AG09309 (cell line): ENCODE measurements at regions not wholly inside any gene's neighbourhood (a gene's known extent, or its start where the extent isn't known, plus 50 kb on each side); places are given as distances from the start of the nearest gene placed in this dataset.
"Not testable (repeated sequence)": the region's sequence is repeated elsewhere in the genome, so short reads cannot be mapped to it uniquely, and the experiment has no call there.

ENCODE experiments used
- DNase-seq: peaks from one replicate; pipeline ENCODE4 v3.0.0-alpha.2; 2010; ENCODE audit warnings: low read depth
- H3K4me3 ChIP-seq: 2 replicates; pipeline ENCODE4 v1.5.1; 2011; ENCODE audit warnings: mild to moderate bottlenecking, low read depth, low read length, moderate library complexity; ENCODE audit not compliant: control insufficient read depth

DNA sequence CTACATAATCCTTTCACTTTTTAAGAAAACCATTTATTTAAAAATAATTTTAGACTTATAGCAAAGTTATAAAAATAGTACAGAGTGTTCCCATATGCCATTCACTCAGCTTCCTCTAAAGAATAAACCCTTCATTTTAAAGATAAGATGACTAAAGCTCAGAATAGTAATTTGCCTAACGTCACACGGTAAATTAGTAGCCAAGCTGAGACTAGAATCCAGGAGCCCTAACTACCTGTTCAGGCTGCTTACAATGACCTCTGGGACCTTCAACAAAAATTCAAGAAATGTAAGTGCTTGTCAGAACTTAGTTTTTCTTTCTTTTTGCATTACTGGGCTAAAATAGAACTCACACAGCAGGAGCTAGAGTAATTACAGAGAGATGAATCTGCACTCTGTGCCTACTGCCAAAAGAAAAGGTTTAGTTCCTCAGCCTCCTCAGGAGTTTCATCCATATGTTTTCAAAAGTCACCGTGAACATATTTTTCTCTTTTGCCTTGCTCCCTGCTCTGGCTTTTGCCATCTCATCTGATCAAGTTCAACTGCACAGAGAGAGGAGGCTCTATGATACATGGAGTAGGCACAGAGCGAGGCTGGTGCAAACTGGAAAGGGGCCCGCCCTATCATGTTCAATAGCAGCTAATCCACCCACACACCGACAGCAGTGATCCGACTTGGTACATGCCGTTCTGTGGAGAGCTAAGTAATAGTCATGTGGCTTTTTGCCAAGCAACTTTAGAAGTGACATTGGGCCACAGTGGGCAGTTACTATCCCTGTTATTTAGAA is 112.7 kb upstream of the SEC22B start:
- DNase-seq, H3K4me3 ChIP-seq: not testable (repeated sequence)

DNA sequence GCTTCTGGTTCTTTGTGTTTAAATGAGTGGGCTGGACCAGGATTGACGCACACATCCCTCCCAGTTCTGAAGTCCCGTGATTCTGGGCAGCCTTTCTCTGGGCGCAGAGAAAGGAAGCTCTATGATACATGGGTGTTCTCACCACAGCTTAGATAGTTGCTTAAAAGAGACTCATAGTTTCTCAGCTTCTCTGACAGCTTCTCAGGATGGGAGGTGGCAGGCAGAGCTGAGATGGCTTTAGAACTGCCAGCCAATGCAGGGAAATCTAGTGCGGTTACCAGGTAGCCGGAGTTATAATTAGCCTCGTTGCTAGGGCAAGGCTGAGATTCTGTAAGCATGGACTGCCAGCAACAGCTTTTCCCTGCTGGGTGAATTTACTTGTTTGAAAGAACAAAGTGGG is 111.8 kb upstream of the SEC22B start:
- not testable (repeated sequence) for DNase-seq, H3K4me3 ChIP-seq

DNA sequence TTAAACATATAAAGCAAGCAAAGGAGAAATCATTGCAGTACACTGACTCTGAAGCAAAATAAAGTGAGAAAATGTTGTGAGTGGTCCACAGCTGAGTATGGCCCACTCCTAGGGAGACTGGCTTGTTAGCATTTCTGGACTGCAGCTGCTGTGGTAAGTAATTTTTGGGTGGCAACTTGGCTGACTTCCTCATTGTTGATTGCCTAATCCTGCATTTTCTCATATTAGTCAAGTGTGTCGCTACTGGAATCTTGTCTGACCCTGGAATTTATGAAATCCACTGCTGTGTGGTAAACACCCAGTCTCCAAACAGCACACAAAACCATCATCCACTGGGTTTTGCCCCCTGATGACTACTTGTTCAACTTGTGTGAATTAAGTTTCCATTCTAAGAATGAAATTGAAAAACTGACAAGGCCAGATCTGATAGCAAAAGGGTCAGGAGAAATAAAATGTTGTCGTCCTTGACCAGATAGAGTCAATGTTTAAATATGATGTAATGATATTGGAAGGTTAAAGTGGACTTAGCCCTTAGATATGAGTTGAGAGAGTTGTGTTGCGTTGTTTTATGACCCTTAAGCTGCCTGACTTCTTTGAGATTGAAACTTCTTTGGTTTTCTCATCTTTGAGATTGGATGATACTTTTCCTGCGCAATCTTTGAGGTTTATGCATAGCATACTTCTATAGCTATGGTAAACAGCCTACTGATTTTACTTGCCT is 106.6 kb upstream of the SEC22B start:
- DNase-seq = not testable (repeated sequence)

DNA sequence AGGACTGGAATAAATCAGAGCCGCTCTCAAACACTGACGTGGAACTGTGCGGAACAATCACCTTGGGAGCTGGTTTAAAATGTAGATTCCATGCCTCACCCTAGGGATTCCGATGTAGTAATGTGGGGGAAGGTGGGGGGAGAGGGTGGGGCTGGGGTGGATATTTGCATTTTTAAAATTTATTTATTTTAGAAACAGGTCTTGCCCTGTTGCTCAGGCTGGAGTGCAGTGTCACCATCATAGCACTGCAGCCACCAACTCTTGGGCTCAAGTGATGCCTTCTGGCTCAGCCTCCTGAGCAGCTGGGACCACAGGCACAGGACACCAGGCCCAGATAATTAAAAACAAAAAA is 101.9 kb upstream of the SEC22B start:
- DNase-seq, H3K4me3 ChIP-seq: not testable (repeated sequence)

More for the DNA sequence above, 106.6 kb upstream of the SEC22B start:
- not testable (repeated sequence) for H3K4me3 ChIP-seq

DNA sequence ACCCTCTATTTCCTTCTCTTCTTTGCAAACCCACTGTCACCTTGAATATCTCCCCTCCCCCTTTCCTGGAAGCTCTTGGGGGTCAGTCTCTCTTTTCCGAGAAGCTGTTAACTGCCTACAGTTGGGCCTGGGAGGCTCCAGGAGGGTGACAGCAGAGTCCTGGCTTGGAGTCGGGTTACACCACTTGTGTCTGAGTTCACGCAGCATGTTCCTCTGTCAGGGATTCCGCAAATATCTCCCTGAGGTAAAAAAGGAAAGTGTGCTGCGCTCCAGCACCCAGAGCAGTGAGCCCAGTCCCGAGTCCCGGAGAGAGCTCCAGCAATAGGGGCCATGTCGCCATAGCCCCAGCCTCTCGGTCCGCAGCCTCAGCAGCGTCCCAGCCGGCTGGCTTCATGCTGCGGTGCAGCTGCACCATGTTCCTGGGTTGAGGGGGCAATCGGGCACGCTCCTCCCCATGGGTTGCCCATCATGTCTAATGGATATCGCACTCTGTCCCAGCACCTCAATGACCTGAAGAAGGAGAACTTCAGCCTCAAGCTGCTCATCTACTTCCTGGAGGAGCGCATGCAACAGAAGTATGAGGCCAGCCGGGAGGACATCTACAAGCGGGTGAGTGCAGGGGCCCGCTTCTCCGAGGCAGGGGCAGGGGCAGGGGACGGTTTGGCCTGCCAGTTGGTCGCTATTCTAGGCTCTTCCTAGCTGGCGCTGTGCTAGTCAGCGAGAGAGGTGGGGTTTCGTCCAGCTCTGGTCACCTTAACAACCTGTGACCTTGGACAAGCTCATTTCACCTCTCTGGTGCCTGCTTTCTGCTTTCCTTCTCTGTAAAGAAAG is 101.3 kb upstream of the SEC22B start:
- not testable (repeated sequence) for DNase-seq, H3K4me3 ChIP-seq

DNA sequence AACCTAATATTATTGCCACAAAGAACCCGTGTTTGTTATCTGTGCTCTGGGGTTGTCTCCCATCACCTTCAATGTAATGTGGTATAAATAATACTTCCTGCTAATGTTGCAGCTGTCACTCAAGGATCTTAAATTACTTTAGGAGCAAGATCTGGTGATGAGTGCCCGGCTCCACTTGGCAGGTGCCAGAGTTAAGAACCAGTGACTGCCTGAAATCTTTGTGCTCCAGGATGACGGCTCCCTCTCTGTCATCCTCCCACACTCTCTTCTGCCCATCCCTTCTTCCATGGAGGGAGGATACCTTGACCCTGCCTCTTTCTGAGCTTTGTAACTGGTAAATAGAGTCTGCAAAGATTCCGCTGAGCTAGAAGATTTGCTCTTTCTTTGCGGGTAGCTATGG is 100.4 kb upstream of the SEC22B start:
- H3K4me3 ChIP-seq, DNase-seq: not testable (repeated sequence)

DNA sequence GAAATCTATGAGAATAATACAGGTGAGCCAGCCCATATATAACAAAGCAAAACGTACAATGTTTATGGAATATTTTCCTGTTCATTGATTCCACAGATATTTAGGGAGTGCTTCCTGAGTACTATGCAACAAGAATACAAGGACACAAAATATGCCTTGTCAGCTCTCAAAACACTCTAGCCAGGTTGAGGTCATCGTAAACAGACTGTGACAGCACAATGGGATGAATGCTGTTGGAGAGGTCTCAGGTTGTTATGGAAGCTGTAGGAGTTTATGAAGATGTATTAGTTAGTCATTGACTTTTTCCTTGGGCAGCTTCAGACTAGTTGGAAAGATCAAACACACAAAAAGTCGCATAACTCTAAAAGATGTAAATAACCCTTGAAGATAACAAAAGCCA is 98.1 kb upstream of the SEC22B start:
- DNase-seq, H3K4me3 ChIP-seq: not testable (repeated sequence)

DNA sequence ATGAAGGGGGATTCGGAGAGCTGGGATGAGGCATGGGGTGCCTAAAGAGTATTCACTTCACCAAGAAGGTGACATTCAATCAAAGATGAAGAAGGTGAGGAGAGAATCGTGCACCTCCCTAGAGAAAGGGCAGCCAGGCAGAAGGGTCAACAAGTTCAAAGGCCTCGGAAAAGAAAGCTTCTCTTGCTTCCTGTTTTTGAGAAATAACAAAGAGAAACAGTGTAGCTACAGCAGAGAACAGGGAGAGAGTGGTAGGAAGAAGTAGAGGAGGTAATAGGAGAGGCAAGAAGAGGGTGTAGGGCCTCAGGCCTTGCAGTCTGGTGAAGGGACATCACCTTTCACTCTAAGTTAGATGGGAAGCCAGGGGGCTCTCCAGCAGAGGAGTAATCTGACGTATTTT is 97.0 kb upstream of the SEC22B start:
- not testable (repeated sequence) for DNase-seq

DNA sequence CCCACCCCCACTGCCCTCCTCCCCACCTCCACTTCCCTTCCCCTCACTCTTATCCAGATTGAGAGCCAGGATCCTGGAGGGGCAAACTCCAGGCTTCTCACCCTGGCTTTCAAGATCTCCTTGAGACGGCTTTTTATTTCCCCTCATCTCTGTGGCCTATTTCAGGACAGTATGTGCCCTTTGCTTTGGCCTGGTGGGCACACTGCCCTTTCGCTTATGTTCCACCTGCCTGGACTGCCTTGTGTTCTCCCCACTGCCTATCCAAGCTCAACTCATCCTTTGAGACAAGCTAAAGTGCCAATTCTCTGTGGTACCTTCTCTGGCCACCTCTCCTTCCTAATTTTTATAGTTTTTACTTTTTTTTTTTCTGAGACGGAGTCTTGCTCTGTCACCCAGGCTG is 95.9 kb upstream of the SEC22B start:
- not testable (repeated sequence) for H3K4me3 ChIP-seq, DNase-seq

More for the DNA sequence above, 97.0 kb upstream of the SEC22B start:
- not testable (repeated sequence) for H3K4me3 ChIP-seq

DNA sequence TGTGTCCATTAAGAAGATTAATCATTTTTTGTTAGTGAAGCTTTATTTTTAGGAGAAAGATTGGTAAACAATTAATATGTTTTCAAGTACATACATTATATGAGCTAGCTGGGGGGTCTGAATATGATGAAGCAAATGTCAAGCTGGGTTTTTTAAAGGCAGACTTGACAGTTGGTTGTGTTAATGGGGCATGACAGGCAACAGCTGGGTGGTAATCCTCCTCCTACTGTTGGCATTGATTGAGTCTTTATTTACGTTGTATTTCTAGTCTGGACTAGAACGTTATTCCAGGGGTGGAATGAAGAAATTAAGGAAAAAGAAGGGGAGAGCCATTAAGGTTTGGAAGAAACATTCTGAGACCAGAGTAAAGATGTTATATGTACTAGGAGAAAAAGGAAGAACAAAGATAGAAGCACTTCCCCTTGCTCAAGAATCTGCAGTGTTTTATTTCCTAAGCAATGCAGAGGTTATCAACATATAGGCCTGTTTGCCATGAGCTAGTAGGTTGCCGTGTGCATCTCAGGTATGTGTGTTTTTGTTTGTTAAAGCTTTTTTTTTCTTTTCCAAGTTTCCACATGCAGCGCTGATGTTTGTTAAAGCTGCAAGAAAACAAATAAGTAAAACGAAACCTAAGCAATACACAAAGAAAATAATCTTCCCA is 95.4 kb upstream of the SEC22B start:
- not testable (repeated sequence) for H3K4me3 ChIP-seq, DNase-seq

DNA sequence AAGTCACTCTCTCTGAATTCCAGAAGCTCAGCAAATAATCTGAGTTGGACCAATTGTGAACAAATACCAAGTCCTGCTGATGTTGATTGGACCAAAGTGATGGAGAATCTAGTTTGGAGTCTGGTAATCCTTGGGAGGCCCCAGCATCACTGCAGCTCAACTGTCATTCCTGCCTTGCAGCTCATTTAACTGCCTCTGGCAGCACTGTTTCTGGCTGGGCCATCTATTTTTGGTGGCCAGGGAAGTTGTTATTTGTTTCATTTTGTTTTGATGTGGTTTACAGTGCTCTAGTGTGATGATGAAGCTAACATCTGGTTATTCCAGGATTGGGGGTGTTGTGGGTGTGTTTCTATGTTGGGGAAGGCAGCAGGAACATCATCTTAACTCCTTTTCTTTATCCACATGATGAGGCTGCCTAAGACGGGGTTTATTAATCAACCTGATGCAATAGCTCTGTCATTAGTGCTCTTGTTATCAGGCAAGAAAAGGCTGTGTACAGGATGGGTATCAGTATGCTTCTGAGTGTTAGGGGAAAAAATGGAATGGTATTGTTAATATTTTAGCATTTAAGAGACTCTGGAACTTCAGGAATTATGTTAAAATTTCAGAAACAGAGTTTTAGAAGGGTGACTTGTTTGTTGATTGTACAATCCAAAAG is 91.7 kb upstream of the SEC22B start:
- H3K4me3 ChIP-seq, DNase-seq: not testable (repeated sequence)

DNA sequence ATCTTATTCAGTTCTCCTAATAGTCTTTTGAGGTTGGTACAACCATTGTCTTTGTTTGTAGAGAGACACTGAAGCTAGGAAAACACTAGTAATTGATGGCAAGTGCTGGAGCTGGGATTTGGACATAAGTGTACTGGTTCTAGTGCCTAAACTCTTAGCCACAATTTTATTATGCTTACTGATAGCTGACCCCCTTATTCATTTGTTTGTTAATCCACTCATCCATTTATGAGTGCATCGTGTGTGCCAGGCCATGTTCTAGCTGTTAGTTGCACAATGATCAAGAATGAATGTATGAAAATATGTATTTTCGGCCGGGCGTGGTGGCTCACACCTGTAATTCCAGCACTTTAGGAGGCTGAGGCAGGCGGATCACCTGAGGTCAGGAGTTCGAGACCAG is 88.2 kb upstream of the SEC22B start:
- DNase-seq, H3K4me3 ChIP-seq: not testable (repeated sequence)

DNA sequence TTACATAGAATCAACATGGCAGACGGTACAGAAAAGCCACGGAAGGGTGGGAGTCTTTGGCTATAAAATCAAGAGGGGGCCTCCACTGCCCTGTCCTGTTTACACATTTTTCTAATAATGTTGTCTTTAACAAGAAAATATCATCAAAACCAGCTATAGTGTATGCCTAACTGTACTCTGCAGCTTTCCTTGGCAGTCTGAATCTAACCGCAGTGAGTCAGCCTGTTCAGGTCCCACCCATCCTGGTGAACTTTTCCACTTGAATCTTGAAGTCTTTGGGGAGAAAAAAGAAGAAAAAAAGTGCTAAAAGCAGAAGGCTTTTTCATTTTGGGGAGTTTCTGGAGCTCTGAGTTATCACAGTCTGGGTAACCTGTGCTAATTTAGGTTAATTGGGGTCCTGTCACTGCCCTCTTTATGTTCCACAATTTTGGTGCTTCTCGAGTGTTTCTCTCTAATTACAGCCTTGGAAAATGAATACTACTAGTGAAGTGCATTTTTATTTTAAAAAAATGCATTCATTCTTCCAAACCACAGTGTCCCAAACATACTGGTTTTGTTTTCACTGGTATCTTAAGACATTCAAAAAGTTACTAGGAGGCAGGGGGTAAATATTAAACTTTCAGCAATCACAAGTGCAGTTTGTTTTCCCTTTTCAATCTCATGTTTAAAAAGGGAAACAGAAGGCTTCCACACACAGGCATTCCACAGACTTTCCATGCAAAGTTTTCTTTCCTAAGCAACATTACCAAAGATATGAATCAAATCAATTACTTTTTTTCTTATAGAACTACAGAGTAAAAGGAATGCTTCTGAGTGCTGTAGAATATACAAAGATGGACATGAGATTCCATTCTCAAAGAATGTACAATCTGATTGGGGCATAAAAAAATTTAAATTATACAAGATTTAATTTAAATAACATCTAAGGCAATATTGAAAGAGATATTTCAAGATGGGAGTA is 86.8 kb upstream of the SEC22B start:
- not testable (repeated sequence) for DNase-seq, H3K4me3 ChIP-seq

DNA sequence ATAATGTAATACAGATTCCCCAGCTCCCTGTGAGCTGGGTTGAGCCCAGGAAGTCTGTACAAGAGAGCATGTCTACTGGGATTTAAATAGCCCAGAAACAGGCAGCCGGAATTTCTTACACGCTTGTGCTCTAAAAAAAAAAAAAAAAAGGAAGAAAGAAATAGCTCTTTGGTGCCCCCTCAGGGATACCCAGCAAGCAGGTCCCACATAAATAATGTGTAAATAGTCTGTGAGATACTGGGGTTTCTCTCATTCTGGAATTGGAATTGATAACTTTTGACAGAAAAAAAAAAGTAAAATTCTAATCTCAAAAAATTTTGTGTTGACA is 81.4 kb upstream of the SEC22B start:
- H3K4me3 ChIP-seq, DNase-seq: not testable (repeated sequence)

DNA sequence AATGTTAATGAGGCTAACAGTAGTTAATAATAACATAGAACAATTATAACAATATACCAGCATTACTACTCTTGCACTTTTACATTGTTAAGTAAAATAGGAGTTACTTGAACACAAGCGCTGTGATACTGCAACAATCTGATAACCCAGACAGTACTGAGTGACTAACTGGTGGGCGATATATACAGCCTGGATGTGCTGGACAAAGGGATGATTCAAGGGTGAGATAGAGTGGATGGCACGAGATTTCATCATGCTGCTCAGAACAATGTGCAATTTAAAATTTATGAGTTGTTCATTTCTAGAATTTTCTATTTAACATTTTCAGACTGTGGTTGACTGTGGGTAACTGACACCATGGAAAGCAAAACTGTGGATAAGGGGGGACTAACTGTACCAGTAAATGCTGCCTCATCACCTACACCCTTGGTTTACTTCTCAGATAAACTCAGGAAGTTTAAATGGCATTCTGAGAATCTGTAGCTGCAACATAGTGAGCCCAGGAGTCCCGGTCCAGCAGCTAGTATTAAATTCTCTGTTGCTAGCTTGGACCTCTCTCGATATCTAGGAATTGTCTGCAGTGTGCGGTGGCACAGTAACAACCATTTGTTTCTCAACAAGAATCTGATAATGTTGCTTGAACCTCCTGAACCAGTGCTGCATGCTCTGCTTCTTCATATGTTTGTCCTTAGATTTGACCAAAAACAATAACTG is 80.9 kb upstream of the SEC22B start:
- not testable (repeated sequence) for H3K4me3 ChIP-seq, DNase-seq

DNA sequence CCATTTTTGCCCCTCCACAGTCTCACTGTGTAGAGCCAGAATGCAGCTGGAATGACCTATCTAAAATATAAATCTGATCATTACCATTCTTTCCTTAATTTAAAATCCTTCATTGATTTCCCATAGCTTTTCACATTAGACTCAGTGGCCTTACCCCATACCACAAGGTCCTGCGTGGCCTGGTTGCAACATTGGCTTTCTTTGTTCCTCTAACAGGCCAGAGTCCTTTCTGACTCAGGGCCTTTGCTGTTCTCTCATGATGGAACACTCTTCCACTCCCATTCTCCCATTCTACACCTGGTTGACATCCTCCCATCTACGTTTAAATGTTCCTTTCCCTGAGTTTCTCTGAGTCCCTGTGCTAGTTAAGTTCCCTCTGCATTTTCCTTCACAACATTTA is 74.4 kb upstream of the SEC22B start:
- DNase-seq = not testable (repeated sequence)

More for the DNA sequence above, 74.4 kb upstream of the SEC22B start:
- H3K4me3 ChIP-seq = not testable (repeated sequence)
